ENCODE measurements at regions not wholly inside any gene's neighbourhood (a gene's known extent, or its start where the extent isn't known, plus 50 kb on each side); places are given as distances from the start of the nearest gene placed in this dataset.

DNA sequence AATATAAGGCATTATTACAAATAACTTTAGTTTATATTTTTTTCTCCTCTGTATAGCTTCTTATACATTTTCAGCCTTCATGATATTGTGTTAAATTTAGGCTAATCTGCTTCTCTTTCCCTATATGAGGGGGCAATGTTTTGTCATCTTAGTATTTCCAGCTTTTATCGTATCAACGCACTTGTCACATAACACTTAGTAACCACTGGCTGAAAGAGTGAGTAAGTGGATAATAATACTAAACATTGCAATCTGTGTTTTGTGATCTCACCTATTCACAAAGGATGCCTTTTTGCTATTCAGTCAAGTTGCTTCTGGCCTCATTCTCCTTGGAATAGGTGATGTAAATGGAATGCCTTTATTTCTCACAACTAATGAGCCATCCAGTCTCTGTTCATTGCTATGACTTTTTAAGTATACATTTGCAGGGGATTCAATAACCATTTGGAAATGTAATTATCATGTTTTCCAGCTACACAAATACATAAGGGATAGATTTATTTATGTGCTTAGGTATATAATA is 260.9 kb downstream of the BMP4 start:
- no peaks in the 10 kb centered on the region for H3K9me3 ChIP-seq (ENCODE audit: control insufficient read depth, low read depth, low read length)
- H3K9ac ChIP-seq (ENCODE audit: control insufficient read depth, extremely low read depth, insufficient read depth, low read length), result no peak overlapping the region
- no peak overlapping the region for H2AFZ ChIP-seq (ENCODE audit: control insufficient read depth, low read length)
- no peak for DNase-seq (ENCODE audit: low read depth, low spot score)
- H3K36me3 ChIP-seq (ENCODE audit: control insufficient read depth in 2 of 2, extremely low read depth in 1 of 2, insufficient read depth in 2 of 2, low read length in 2 of 2), result no peaks in the 10 kb centered on the region
- no peaks in the 10 kb centered on the region for H4K20me1 ChIP-seq (ENCODE audit: control insufficient read depth, extremely low read depth, insufficient read depth, low read length)
- no peak overlapping the region for H3K4me2 ChIP-seq (ENCODE audit: control insufficient read depth, extremely low read depth, insufficient read depth, low read depth, low read length)
- H3K4me1 ChIP-seq (ENCODE audit: control insufficient read depth, extremely low read depth, insufficient read depth, low read length), result no peaks in the 10 kb centered on the region
- no peaks in the 10 kb centered on the region for H3K9me1 ChIP-seq (ENCODE audit: control insufficient read depth, extremely low read depth, insufficient read depth, low read length)
- no peak for FAIRE-seq
- H3K27me3 ChIP-seq (ENCODE audit: control insufficient read depth, extremely low read depth, insufficient read depth, low read length), result no peaks in the 10 kb centered on the region
- no peaks in the 10 kb centered on the region for H3K79me2 ChIP-seq (ENCODE audit: control insufficient read depth, insufficient read depth, low read length)
- dilution Hi-C loops (cut with MboI; ENCODE audit: extremely low pct_ligation_motif_present, low sequenced_read_pairs), result no loop called here
- TF ChIP-seq, protein P1, sequence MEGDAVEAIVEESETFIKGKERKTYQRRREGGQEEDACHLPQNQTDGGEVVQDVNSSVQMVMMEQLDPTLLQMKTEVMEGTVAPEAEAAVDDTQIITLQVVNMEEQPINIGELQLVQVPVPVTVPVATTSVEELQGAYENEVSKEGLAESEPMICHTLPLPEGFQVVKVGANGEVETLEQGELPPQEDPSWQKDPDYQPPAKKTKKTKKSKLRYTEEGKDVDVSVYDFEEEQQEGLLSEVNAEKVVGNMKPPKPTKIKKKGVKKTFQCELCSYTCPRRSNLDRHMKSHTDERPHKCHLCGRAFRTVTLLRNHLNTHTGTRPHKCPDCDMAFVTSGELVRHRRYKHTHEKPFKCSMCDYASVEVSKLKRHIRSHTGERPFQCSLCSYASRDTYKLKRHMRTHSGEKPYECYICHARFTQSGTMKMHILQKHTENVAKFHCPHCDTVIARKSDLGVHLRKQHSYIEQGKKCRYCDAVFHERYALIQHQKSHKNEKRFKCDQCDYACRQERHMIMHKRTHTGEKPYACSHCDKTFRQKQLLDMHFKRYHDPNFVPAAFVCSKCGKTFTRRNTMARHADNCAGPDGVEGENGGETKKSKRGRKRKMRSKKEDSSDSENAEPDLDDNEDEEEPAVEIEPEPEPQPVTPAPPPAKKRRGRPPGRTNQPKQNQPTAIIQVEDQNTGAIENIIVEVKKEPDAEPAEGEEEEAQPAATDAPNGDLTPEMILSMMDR (optimal IDR thresholded peaks at IDR 0.05 in 1 of 3, IDR thresholded peaks at IDR 0.05 in 1 of 3, conservative IDR thresholded peaks at IDR 0.05 in 1 of 3; ENCODE audit: extremely low read depth in 1 of 3, insufficient read depth in 2 of 3, low read length in 3 of 3), result no peak
- TF ChIP-seq EZH2 (IDR thresholded peaks at IDR 0.05; ENCODE audit: low read length), result no peak
- H3K4me3 ChIP-seq (ENCODE audit: control insufficient read depth in 2 of 3, extremely low read depth in 1 of 3, insufficient read depth in 2 of 3, low read depth in 1 of 3, low read length in 3 of 3), result no peak overlapping the region
- no peak overlapping the region for H3K27ac ChIP-seq (ENCODE audit: control insufficient read depth, insufficient read depth, low read length)

DNA sequence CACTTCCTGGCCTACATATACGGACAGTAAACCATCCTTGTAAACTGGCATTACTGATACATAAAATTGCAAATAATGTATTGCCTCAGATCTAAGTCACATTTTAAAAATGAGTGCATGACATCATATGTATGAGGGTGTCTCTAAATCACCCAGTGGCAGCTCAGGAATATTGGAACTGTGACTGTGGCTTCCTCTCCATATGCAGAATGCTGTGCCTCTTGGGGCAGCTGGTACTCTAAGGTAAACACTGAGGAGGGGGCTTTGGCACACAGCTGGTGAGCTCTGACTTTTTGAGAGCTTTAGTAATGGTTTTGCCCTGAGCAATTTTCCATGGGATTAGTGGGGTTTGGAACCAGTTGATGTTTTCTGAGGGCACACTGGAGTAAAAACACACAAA is 263.7 kb downstream of the BMP4 start:
- FAIRE-seq (no peak), DNase-seq (ENCODE audit: low read depth, low spot score) (no peak)
- Histone ChIP-seq H3K36me3 (ENCODE audit: control insufficient read depth in 2 of 2, extremely low read depth in 1 of 2, insufficient read depth in 2 of 2, low read length in 2 of 2) (no peaks in the 10 kb centered on the region), H3K27me3 (ENCODE audit: control insufficient read depth, extremely low read depth, insufficient read depth, low read length) (no peaks in the 10 kb centered on the region), H3K9me1 (ENCODE audit: control insufficient read depth, extremely low read depth, insufficient read depth, low read length) (no peaks in the 10 kb centered on the region), H3K27ac (ENCODE audit: control insufficient read depth, insufficient read depth, low read length) (no peak overlapping the region), H3K4me1 (ENCODE audit: control insufficient read depth, extremely low read depth, insufficient read depth, low read length) (no peaks in the 10 kb centered on the region), H3K79me2 (ENCODE audit: control insufficient read depth, insufficient read depth, low read length) (no peaks in the 10 kb centered on the region), H3K9ac (ENCODE audit: control insufficient read depth, extremely low read depth, insufficient read depth, low read length) (no peak overlapping the region), H2AFZ (ENCODE audit: control insufficient read depth, low read length) (no peak overlapping the region), H4K20me1 (ENCODE audit: control insufficient read depth, extremely low read depth, insufficient read depth, low read length) (no peaks in the 10 kb centered on the region), H3K4me3 (ENCODE audit: control insufficient read depth in 2 of 3, extremely low read depth in 1 of 3, insufficient read depth in 2 of 3, low read depth in 1 of 3, low read length in 3 of 3) (no peak overlapping the region), H3K4me2 (ENCODE audit: control insufficient read depth, extremely low read depth, insufficient read depth, low read depth, low read length) (no peak overlapping the region), H3K9me3 (ENCODE audit: control insufficient read depth, low read depth, low read length) (no peaks in the 10 kb centered on the region)
- dilution Hi-C loops (cut with MboI; ENCODE audit: extremely low pct_ligation_motif_present, low sequenced_read_pairs), result no loop called here
- TF ChIP-seq, protein P1 (optimal IDR thresholded peaks at IDR 0.05 in 1 of 3, IDR thresholded peaks at IDR 0.05 in 1 of 3, conservative IDR thresholded peaks at IDR 0.05 in 1 of 3; ENCODE audit: extremely low read depth in 1 of 3, insufficient read depth in 2 of 3, low read length in 3 of 3), result no peak
- TF ChIP-seq EZH2 (IDR thresholded peaks at IDR 0.05; ENCODE audit: low read length), result no peak

Measured in keratinocyte (primary cell).